HG03442 (cell line): ENCODE measurements at regions not wholly inside any gene's neighbourhood (a gene's known extent, or its start where the extent isn't known, plus 50 kb on each side); places are given as distances from the start of the nearest gene placed in this dataset.

Experiments
- ATAC-seq: cut with Tn5 transposase; IDR thresholded peaks from one replicate; pipeline ENCODE4 v1.9.1; 2021; ENCODE audit warnings: mild to moderate bottlenecking, moderate library complexity; ENCODE audit not compliant: unreplicated experiment

GRCh38 chr14:99038431-99038820 is 233.6 kb downstream of the BCL11B start:
- ATAC-seq, result no peak

DNA sequence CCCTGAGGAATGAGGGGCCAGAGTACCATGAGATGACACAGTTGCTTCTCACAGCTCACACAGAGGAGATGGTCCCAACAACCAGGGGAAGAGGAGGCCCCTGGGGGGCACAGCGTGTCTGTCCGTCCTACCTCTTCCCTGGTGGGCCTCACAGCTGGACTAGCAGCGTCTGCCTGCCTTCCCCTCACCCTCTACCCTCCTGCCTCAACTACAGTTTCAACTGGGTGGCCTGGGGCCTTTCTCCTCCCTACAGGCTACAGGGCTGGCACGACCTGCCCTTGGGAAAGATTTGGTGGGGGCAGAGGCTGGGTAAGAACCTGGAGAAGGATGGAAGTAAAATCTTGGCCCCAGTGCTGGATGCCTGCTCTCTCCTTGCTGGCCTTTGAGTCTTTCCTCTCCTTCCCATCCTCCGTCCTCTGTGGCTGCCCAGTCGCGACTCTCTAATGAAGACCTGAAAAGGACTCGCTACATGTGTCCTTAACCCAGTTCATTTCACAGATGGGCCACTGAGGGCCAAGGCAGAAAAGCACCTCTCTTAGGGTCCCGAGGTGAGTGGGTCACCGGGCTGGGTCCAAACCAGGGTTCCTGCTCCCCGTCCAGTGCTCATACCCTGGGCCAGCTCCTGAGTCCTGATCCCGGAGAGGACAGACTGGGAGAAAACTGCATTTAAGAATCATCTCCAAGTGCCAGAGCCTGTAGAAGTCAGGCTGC is 232.5 kb downstream of the BCL11B start:
- no peak for ATAC-seq

- ATAC-seq, result no peak
Observed at GRCh38 chr14:99040052-99040451, 231.9 kb downstream of the BCL11B start.

- no peak for ATAC-seq
Observed at GRCh38 chr14:99040711-99041110, 231.3 kb downstream of the BCL11B start.

DNA sequence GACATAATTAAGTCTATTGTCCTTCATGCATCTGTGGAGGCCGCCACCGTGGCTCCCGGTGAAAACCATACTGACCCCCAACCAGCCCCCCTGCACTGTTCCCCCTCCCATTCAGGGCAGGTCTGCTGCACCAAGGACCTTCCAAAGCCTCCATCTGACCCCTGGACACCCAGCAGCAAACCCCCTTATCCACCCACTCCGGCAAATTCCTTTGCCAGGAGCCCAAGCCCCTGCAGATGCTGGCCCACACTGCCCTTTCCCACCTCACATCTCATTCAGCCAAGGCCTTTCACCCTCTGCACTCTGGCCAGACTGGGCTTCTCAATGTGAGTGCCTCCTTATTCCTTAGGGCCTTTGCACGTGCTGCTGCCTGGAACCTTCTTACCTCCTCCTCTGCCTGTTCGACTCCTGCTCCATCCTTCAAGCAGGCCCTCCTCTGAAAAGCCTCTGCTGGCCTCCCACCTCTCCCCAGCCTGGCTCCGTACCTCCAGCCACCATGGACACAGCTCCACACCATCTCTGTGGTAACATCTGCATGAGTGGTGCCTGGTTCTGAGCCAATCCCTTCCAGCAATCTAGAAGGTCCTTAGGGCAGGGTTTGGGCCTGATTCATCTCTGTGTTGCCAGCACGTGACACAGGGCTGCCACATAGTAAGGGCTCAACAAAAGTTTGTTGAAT is 230.7 kb downstream of the BCL11B start:
- no peak for ATAC-seq

DNA sequence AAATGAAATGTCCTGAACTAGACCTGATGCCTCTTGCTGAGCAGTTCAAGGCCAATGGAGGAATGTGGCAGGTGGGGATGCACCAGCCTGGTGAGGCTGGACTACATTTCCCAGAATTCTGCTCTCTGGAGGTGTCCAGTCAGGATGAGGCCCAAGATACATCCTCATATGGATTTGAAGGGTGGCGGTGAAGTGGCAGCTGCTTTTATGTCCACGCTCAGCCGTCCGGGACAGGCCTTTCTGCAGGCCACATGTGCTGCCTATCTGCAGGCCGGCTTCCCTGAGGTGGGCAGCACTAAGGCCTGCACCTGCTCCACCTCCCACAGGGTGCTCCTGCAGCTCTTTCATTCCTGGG is 230.2 kb downstream of the BCL11B start:
- ATAC-seq, result no peak

GRCh38 chr14:99042381-99043266 is 229.4 kb downstream of the BCL11B start:
- no peak for ATAC-seq

GRCh38 chr14:99043267-99043615 is 228.8 kb downstream of the BCL11B start:
- no peak for ATAC-seq

DNA sequence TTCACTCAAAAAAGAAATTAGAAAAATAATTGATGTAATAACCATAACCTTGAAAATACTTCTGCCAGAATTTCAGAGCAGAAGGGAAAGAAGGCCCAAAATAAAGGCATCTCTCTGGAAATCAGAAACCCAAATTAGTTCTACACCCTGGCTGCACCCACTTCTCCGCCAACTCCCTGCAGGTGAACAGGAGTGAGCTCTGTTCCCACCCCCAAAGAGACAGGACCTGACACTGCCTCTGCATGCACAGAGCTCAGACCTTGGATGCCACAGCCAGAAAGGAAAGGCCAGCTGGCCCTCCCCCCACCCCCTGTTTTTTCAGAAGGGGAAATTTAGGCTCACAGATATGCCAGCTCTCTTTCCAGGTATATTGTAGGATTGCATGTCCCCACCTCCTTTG is 228.2 kb downstream of the BCL11B start:
- no peak for ATAC-seq

GRCh38 chr14:99047441-99048031 is 224.5 kb downstream of the BCL11B start:
- no peak for ATAC-seq

GRCh38 chr14:99050309-99050708 is 221.7 kb downstream of the BCL11B start:
- no peak for ATAC-seq

DNA sequence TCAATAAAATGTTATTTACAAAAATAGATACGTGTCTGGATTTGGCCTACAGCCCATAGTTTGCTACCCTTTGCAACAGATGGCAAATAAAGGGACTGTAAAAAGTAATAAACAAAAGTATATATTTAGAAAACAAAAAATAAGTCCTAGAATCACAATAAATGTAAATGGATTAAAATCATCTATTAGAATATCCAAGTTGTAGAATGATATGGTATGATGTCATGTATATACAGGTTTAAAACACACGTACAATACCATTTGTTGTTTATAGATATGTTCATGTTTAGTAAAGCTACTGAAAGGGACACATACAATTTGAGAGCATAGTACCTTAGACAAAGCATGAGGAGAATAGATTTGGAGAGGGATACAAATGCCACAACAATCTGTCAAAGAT is 219.5 kb downstream of the BCL11B start:
- ATAC-seq, result no peak

- ATAC-seq, result no peak
Observed at GRCh38 chr14:99055019-99055418, 217.0 kb downstream of the BCL11B start.

GRCh38 chr14:99055816-99056215 is 216.2 kb downstream of the BCL11B start:
- ATAC-seq, result no peak

GRCh38 chr14:99057576-99058083 is 214.4 kb downstream of the BCL11B start:
- no peak for ATAC-seq

GRCh38 chr14:99058542-99058941 is 213.5 kb downstream of the BCL11B start:
- ATAC-seq, result no peak

DNA sequence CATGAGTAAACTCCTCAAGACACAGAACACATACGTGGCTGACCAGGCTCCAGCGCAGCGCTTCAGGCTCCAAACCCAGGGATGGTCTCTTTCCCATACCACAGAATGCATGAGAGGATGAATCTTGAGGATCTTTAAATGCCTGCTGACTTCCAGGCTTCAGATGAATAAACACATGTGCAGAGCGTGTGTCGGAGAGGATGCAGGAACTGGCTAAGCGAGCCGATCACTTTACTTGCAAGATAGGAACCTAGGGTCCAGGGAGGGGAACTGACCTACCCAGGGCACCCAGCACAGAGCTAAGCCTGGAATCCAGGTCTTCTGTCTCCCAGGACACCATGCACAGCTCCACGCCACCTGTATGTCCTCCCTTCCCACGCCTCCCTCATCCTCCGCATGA is 209.8 kb downstream of the BCL11B start:
- no peak for ATAC-seq

DNA sequence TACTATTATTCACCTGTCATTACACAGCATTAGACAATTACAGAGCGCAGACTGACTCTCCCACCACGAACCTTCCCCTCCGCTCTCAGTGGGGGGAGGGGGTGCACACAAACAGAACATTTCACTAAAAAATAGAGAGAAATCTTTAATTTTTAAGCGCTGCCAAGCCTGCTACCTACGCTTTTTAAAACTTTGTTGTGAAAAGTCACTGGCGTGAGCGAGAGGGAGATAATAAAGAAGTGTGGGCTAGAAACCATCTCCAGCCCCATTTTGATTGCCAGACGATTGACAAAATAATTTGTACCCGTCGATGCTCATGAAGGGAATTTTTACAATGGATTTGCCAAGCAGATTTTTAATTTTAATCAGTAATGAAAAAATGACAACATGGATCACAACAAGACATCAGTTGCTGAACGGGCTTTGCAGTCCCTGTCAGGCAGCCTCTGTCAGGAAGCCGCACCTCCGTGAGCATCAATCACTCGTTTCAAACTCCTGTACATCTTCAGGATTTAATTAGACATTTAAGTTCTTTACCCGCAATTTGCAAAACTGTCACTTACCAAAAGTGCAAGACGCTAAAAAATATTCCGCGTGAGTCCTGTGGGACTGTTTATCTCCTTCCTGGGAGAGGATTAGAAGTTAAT is 209.1 kb downstream of the BCL11B start:
- ATAC-seq, result no peak

- no peak for ATAC-seq
Observed at GRCh38 chr14:99063620-99064225, 208.3 kb downstream of the BCL11B start.

DNA sequence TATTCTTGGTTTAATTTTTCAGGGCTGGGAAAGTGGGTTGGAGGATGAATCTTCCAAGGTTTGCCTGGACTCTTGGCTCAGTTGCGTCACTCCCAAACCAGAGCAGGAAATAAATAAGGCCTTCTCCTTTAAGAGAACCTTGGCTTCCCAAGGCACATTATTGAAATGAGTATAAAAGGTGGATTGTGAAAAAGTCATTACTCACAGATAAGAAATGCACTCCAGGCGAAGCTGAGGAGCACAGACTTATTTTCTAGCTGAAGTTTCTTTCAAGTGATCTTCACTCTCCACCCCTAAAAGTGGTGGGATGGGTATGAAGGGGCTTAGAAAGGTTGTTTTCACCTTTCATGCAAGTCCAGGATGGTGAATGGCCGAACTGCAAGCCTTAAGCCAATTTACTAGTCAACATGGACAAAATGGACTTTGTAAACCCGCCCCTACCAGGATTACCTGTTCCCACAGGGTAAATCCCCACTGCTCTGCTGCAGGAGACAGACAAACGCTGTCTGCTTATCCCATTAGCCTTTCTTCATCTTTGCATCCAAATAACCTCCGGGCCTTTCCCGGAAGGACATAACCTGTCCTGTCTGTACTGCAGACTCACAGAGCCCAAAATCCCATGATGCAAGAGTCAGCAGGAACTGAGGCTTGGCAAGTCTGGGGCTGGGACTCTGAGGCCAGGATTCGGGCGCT is 207.6 kb downstream of the BCL11B start:
- ATAC-seq, result no peak
